Limb (tissue), 2 donors: ENCODE measurements at regions not wholly inside any gene's neighbourhood (a gene's known extent, or its start where the extent isn't known, plus 50 kb on each side); places are given as distances from the start of the nearest gene placed in this dataset.
"Not testable (repeated sequence)": the region's sequence is repeated elsewhere in the genome, so short reads cannot be mapped to it uniquely, and the experiment has no call there.

Source experiments
- DNase-seq, 2 donors: peaks; one replicate each; pipeline ENCODE4 v3.0.0-alpha.2; 2016; ENCODE audit errors: extremely low spot score in 2 of 2

DNA sequence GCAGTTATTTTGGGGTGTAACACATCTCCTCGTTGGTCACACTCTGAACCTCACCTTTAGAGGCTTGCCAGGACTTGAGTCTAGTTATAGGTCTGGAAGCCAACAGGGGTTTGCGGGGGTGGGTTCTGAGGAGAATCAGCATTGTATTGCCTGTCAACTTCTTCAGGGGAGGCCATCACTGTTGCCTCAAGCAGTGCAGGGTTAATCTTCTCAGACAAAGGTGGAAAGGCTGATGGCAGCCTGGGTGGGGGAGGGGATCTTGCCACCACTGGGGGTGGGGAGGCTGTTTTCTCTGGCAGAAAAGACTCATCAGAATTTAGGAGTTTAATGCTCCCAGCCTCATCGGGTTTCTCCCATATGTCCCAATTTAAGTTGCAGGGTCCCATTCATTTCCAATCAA is 387.8 kb downstream of the PRR32 start:
- no peak for DNase-seq

DNA sequence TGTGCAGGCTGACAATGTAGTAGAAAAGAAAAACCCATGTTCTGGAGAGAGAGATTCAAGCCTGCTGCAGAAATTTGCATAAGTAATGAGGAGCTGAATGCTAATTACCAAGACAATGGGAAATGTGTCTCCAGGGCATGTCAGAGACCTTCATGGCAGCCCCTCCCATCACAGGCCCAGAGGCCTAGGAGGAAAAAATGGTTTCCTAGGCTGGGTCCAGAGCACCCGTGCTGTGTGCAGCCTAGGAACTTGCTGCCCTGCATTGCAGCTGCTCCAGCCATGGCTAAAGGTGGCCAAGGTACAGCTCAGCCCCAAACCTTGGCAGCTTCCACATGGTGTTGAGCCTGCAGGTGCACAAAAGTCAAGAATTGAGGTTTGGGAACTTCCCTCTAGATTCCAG is 402.3 kb downstream of the PRR32 start:
- DNase-seq = not testable (repeated sequence)

- DNase-seq = no peak
These were observed 424.1 kb downstream of the PRR32 start for GRCh38 chrX:127243654-127244053.

DNA sequence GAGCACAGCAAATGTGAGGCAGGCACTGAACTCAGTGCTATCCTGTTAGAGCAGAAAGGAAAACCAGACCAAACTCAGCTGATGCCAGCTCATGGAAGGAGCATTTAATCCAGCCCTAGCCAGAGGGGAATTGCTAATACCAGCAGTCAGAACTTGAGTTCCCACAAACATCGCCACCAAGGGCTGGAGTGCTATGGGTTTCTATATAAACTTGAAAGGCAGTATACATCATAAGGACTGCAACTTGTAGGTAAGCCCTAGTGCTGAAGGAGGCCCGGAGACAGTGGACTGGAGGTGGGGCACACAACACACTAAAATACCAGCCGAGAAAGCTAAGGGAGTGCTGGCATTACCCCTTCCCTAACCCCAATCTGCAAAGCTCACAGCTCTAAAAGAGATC is 440.2 kb downstream of the PRR32 start:
- no peak for DNase-seq

- no peak for DNase-seq
These were observed 456.8 kb downstream of the PRR32 start for GRCh38 chrX:127276326-127276725.

GRCh38 chrX:127300511-127300910 is 481.0 kb downstream of the PRR32 start:
- no peak for DNase-seq

DNA sequence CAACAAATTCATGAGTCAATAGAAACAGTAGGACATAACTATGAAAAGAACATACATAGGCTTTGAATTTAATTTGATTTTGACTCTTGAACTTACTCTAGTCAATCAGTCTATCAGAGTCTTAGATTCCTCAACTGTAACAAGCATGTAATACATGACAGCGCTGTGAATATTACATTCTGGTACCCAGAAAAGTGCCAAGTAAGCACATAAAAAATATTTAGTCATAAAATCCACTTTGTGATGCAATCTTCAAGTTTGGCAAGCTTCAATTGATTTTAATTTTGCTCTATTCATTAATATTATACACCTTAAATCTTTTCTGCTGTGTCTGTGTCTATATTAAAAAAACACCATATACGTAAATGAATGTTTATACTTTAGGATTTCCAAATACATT is 483.3 kb downstream of the PRR32 start:
- DNase-seq = no peak

GRCh38 chrX:127305013-127305412 is 485.5 kb downstream of the PRR32 start:
- DNase-seq = no peak

- DNase-seq = no peak
These were observed 486.7 kb downstream of the PRR32 start for GRCh38 chrX:127306262-127306661.

DNA sequence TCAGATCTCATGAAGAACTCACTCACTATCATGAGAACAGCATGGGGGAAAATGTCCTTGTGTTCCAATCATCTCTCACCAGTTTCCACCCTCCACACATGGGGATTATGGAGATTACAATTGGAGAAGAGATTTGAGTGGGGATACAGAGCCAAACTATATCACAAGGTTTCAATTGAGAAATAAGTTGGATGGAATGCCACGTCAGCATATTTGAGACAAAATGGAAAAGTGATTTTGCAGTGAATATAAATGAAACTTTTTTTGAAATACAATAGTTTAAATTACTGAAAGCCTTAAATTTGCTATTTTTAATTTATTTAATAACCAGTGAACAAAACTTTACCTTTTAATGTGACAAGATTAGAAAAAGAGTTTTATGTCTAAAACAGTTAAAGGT is 494.1 kb downstream of the PRR32 start:
- no peak for DNase-seq

DNA sequence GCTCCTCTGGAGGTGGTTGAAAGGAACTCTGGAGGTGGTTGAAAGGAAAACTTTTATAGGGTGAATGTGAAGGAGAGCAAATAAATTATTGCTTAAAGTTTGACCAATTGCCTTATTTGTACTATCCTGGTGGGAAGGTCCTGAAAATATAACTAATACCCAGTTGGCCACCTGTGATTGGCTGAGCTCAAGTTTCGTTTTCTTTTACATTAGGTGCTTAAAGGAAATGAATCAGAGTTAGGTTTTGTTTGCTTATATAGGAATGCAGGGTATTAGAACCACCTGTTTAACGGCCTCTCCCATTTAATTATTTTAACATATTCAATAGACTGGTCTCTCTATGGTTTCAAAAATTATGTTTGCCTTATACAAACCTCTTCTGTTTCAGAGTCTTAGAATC is 497.6 kb downstream of the PRR32 start:
- no peak for DNase-seq

- DNase-seq = no peak
These were observed 504.6 kb downstream of the PRR32 start for GRCh38 chrX:127324128-127324527.
